ENCODE measurements at regions not wholly inside any gene's neighbourhood (a gene's known extent, or its start where the extent isn't known, plus 50 kb on each side); places are given as distances from the start of the nearest gene placed in this dataset.
"Not testable (repeated sequence)": the region's sequence is repeated elsewhere in the genome, so short reads cannot be mapped to it uniquely, and the experiment has no call there.

- no peak for DNase-seq
Observed at GRCh38 chr5:156169495-156169894, 157.5 kb upstream of the SGCD start.

GRCh38 chr5:156170351-156170961, 156.5 kb upstream of the SGCD start:
- no peak for DNase-seq

DNA sequence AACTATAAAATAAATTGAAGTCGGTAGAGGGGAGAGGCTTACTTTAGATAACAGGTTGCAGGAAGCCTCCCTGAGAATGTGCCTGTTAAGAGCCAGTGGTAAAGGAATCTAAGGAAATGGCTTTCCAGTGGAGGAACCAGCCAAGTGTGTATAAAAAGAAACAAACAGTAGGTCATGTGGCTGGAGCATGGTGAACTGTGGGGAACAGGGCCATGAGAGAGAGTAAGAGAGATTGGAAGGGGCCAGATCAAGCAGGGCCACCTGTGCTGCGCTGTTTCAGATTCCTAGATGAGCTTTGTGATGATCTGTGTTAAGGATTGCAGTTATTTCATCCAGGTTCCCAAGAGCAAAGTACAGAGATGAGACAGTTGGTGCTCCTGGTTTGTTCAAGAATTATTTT, 152.7 kb upstream of the SGCD start:
- no peak for DNase-seq

- no peak for DNase-seq
Observed at GRCh38 chr5:156178117-156178516, 148.8 kb upstream of the SGCD start.

DNA sequence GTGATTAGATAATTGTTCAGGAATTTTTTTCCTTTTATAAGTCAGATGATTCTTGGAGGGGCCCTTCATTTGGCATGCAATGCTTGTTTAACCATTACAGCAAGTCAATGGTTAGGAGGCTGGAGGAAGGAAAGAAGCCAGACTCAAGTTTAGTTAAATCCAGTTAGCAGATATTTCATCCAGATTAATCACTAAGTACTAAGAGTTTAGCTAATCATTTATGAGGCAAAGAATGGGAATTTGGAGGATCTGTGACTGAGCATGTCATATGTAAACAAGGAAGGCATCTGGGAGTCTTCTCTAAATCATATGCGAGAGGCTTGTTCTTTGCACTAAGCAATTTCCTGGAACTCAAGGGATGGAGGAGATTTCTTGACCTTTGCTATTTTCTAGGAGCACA, 145.3 kb upstream of the SGCD start:
- DNase-seq = no peak

GRCh38 chr5:156182174-156182967, 144.6 kb upstream of the SGCD start:
- DNase-seq = no peak

GRCh38 chr5:156186760-156187159, 140.2 kb upstream of the SGCD start:
- DNase-seq = no peak

GRCh38 chr5:156188016-156188415, 138.9 kb upstream of the SGCD start:
- no peak for DNase-seq

DNA sequence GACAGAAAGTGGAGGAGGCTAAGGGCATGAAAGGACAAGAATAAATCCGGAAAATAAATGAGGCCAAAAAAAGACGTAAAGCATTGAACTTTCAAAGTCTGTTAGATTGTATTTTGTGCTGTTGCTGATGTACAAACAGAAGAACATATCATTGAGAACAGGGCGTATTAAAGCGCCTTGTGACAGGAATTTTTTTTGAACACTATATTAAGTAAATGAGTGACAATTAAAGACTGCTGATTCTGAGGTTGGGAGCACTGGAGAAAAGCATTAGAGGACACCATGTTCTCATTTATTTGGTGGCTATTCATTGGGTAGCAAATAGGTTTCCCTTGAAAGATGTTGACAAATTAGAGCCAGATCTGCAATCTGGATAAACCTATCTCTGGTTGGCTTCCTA, 137.3 kb upstream of the SGCD start:
- no peak for DNase-seq

GRCh38 chr5:156191547-156191946, 135.4 kb upstream of the SGCD start:
- no peak for DNase-seq

DNA sequence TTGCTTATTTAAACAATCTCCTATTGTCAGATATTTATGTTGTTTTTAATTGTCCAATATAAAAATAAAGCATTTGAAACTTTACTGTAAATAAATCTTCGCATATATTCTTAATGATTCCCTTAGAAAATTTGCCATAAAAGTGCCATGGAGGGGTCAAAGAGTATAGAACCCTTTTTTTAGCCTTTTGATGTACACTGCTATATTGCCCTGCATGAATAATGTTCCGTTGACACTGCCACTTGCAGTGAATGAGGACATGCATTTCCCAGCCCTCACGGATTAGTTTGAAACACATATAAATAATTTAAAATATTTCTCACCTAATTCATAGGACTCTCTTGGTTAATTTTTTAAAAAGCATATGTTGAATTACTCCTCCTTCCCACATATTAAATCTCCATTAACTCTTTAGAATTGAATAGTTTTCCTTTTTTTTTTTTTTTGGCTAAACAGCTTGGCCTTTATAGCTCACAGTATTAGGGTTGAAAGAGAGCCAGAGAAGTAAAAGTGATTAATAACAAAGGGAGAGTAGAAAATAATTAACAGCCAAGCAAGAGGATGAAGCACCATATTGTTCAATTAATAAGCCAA, 129.8 kb upstream of the SGCD start:
- no peak for DNase-seq

GRCh38 chr5:156199045-156199444, 127.9 kb upstream of the SGCD start:
- no peak for DNase-seq

- no peak for DNase-seq
Observed at GRCh38 chr5:156200938-156201787, 125.8 kb upstream of the SGCD start.

DNA sequence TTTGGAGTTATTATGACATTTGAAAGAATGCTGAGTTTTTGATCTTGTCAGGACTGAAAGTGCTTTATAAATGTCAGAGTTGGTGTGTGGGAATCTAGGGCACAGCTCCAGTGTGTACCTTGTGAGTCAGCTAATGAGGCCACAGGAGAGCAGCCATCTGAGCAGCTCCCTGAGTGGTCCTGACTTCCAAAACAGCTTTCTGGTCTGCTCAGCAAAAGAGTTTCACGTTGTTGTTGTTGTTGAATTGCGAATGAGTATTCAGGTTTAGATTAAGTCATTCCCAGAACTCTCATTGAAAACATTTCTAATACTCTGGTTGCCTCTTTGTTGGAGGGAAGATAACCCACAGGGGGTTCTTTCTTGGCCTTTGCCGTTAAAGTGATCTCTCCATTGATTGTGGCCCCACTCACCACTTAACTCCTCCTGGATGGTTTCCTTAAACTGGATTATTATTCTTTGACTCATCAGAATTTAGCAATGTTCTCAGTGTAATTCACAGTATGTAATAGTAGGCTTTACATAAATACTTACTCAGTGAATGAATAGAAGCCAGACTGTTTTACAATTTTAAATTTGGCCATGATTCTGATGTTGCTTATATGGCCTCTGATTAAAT, 125.1 kb upstream of the SGCD start:
- no peak for DNase-seq

- no peak for DNase-seq
Observed at GRCh38 chr5:156208271-156208670, 118.7 kb upstream of the SGCD start.

GRCh38 chr5:156218367-156219158, 108.4 kb upstream of the SGCD start:
- no peak for DNase-seq

DNA sequence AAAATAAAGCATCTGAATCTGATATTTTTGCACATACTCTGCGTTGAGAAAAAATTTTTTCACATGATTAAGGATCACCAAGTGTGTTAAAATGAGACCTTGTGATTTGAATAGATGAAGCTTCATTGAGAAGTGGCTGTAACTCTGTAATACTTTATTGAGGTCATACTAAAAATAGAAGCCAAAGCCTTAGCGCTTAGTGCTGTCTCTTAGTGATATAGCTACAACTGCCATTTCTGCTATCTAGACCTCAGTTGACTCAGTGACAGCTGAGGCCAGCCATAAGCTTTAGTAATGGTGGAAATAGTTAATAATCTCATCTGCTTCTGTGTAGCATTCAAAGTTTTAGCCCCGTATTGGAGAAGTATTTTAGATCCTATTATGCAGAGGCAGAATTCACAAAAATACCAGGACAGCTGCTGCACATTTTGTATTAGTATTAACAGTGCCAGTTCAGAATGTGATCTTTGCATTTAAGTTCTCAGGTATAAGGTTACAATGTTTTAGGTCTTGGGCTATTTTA, 107.4 kb upstream of the SGCD start:
- DNase-seq = no peak

DNA sequence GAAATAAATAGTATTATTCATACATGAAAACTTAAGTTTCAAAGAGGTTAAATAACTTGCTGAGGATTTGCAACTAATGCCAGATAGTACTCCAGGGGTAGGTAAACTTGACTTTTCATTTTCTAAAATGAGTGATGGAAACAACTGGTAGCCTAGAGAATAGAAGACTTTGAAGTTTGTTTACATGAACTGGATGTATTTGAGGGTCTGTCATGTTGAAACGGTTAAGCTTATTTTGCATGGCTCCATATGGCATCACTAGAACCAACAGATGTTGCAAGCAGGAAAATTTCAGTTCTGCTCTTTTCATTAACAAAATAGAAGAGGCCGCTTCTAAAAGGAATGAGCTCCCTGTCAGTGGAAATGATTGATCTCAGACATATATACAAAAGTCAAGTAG, 105.1 kb upstream of the SGCD start:
- no peak for DNase-seq

- no peak for DNase-seq
Observed at GRCh38 chr5:156223547-156223946, 103.4 kb upstream of the SGCD start.

DNA sequence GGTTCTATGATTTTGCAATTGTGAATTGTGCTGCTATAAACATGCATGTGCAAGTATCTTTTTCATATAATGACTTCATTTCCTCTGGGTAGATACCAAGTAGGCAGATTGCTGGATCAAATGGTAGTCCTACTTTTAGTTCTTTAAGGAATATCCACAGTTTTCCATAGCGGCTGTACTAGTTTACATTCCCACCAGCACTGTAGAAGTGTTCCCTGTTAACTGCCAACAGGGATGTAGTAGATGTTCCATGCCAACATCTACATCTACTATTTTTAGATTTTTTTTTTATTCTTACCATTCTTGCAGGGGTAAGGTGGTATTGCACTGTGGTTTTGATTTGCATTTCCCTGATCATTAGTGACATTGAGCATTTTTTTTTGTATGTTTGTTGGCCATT, 100.5 kb upstream of the SGCD start:
- not testable (repeated sequence) for DNase-seq

DNA sequence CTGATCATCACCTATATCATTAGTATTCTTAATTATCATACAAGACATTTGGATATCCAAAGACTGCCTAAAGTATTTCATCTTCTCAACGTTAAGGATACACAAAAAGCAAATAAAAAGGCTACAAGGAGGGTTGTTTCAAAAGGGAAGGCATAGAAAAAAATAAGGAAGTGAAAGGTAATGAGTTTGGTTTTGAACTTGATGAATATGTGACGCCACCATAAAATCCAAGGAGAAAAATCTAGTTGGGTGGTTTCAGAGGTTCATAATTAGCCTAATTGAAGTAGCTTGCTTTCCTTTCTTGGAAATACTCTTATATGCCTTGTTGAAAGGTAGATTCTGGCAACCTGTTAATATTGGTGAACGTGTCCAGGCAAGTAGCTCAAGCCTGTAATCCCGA, 96.1 kb upstream of the SGCD start:
- no peak for DNase-seq
